ENCODE measurements at regions not wholly inside any gene's neighbourhood (a gene's known extent, or its start where the extent isn't known, plus 50 kb on each side); places are given as distances from the start of the nearest gene placed in this dataset.

GRCh38 chr1:185514311-185514710, 197.3 kb upstream of the IVNS1ABP start:
- TF ChIP-seq CTCF (IDR thresholded peaks at IDR 0.05): no peak
- no peak for TF ChIP-seq POLR2A (IDR thresholded peaks at IDR 0.05)
- no peak for TF ChIP-seq EP300 (IDR thresholded peaks at IDR 0.05)

Measured in tibial nerve (tissue), 4 donors.